NB4 (cell line): ENCODE measurements at regions not wholly inside any gene's neighbourhood (a gene's known extent, or its start where the extent isn't known, plus 50 kb on each side); places are given as distances from the start of the nearest gene placed in this dataset.

Experiments
- CTCF ChIP-seq: IDR thresholded peaks from one replicate; pipeline ENCODE4 v1.5.1; 2012; ENCODE audit warnings: low read depth, low read length
- POLR2A ChIP-seq: IDR thresholded peaks from 2 replicates; pipeline ENCODE4 v1.6.1; 2011; ENCODE audit warnings: mild to moderate bottlenecking; ENCODE audit not compliant: insufficient read length; ENCODE audit errors: extremely low read depth
- TF ChIP-seq, protein P1 (sequence below): IDR thresholded peaks from 2 replicates; pipeline ENCODE4 v1.6.1; 2011; ENCODE audit warnings: low read depth, low read length

- no peak for TF ChIP-seq CTCF
- no peak for TF ChIP-seq POLR2A
- TF ChIP-seq, protein P1, sequence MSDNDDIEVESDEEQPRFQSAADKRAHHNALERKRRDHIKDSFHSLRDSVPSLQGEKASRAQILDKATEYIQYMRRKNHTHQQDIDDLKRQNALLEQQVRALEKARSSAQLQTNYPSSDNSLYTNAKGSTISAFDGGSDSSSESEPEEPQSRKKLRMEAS, result no peak
These were observed 332.2 kb upstream of the GOLIM4 start for GRCh38 chr3:168427835-168428475.
